Fibroblast of lung (primary cell): ENCODE measurements at regions not wholly inside any gene's neighbourhood (a gene's known extent, or its start where the extent isn't known, plus 50 kb on each side); places are given as distances from the start of the nearest gene placed in this dataset.

Experiments
- DNase-seq, 2 donors: peaks; one replicate each; pipeline versions ENCODE4 v3.0.0 to v3.0.0-alpha.2; 2010; ENCODE audit warnings: low read depth in 2 of 2
- H2AFZ ChIP-seq: 2 replicates; pipeline ENCODE4 v1.5.1; 2012; ENCODE audit warnings: low read length, control low read depth, inconsistent platforms
- H3K27ac ChIP-seq: 2 replicates; pipeline ENCODE4 v1.5.1; 2011; ENCODE audit warnings: low read length, control low read depth; ENCODE audit not compliant: insufficient read depth
- H3K27me3 ChIP-seq: 2 replicates; pipeline ENCODE4 v1.5.1; 2011; ENCODE audit warnings: mild to moderate bottlenecking, low read length; ENCODE audit not compliant: control insufficient read depth, insufficient read depth
- H3K36me3 ChIP-seq: 2 replicates; pipeline ENCODE4 v1.5.1; 2011; ENCODE audit warnings: low read length; ENCODE audit not compliant: control insufficient read depth, insufficient read depth
- H3K4me1 ChIP-seq: 2 replicates; pipeline ENCODE4 v1.5.1; 2011; ENCODE audit warnings: low read length; ENCODE audit not compliant: control insufficient read depth, insufficient read depth; ENCODE audit errors: extremely low read depth
- H3K4me2 ChIP-seq: 2 replicates; pipeline ENCODE4 v1.5.1; 2011; ENCODE audit warnings: low read length, control low read depth; ENCODE audit not compliant: insufficient read depth; ENCODE audit errors: extremely low read depth
- H3K4me3 ChIP-seq, 4 experiments: fragments of 200-600 bp in 1 of 4; sonication (generic) in 1 of 4; replicated peaks in 1 of 4; 2 replicates each; pipeline ENCODE4 v1.5.1; 2011 to 2016; ENCODE audit warnings: low read length in 4 of 4, low read depth in 3 of 4, mild to moderate bottlenecking in 3 of 4, control low read depth in 2 of 4, inconsistent platforms in 1 of 4, mixed read lengths in 1 of 4; ENCODE audit not compliant: insufficient read depth in 1 of 4; ENCODE audit errors: control extremely low read depth in 1 of 4
- H3K79me2 ChIP-seq: 2 replicates; pipeline ENCODE4 v1.5.1; 2012; ENCODE audit warnings: mild to moderate bottlenecking, low read length, inconsistent platforms; ENCODE audit not compliant: control insufficient read depth, insufficient read depth
- H3K9ac ChIP-seq: 2 replicates; pipeline ENCODE4 v1.5.1; 2011; ENCODE audit warnings: mild to moderate bottlenecking, low read length, control low read depth; ENCODE audit not compliant: insufficient read depth
- H3K9me3 ChIP-seq: 2 replicates; pipeline ENCODE4 v1.5.1; 2012; ENCODE audit warnings: low read depth, low read length; ENCODE audit not compliant: control insufficient read depth, insufficient read depth
- H4K20me1 ChIP-seq: 2 replicates; pipeline ENCODE4 v1.5.1; 2011; ENCODE audit warnings: low read length; ENCODE audit not compliant: control insufficient read depth, insufficient read depth; ENCODE audit errors: extremely low read depth
- CTCF ChIP-seq, 2 donors: IDR thresholded peaks in 1 of 2; conservative IDR thresholded peaks in 1 of 2; 1 replicate in 1 of 2; 2 replicates in 1 of 2; pipeline ENCODE4 v1.5.1; 2011 to 2012; ENCODE audit warnings: low read length in 2 of 2, control low read depth in 1 of 2, inconsistent platforms in 1 of 2, low read depth in 1 of 2, mild to moderate bottlenecking in 1 of 2
- EZH2 ChIP-seq: IDR thresholded peaks from 2 replicates; pipeline ENCODE4 v1.5.1; 2012; ENCODE audit warnings: low read length, control low read depth, mild to moderate bottlenecking; ENCODE audit errors: missing control alignments

- Histone ChIP-seq H3K9ac (no peak overlapping the region), H3K4me3 (no peak overlapping the region), H3K79me2 (no peaks in the 10 kb centered on the region), H4K20me1 (no peaks in the 10 kb centered on the region), H3K27me3 (no peaks in the 10 kb centered on the region), H3K4me2 (no peak overlapping the region), H3K36me3 (no peaks in the 10 kb centered on the region), H3K4me1 (no peaks in the 10 kb centered on the region), H3K9me3 (no peaks in the 10 kb centered on the region), H3K27ac (no peak overlapping the region), H2AFZ (no peak overlapping the region)
- no peak for TF ChIP-seq CTCF (conservative IDR thresholded peaks at IDR 0.05 in 1 of 2, IDR thresholded peaks at IDR 0.05 in 1 of 2; ENCODE audit: low read depth in 1 of 2, low read length in 2 of 2)
- DNase-seq = no peak
These were observed 159.6 kb downstream of the HS3ST2 start for GRCh38 chr16:22973522-22973921.

GRCh38 chr16:22971346-22971924, 157.5 kb downstream of the HS3ST2 start:
- Histone ChIP-seq H2AFZ (no peak overlapping the region), H3K9me3 (no peaks in the 10 kb centered on the region), H3K27ac (no peak overlapping the region), H3K27me3 (no peaks in the 10 kb centered on the region), H3K4me3 (no peak overlapping the region), H3K4me2 (no peak overlapping the region), H3K36me3 (no peaks in the 10 kb centered on the region), H3K4me1 (no peaks in the 10 kb centered on the region), H3K79me2 (no peaks in the 10 kb centered on the region), H4K20me1 (no peaks in the 10 kb centered on the region), H3K9ac (no peak overlapping the region)
- no peak for TF ChIP-seq CTCF (conservative IDR thresholded peaks at IDR 0.05 in 1 of 2, IDR thresholded peaks at IDR 0.05 in 1 of 2; ENCODE audit: low read depth in 1 of 2, low read length in 2 of 2)
- TF ChIP-seq EZH2 = no peak
- no peak for DNase-seq

GRCh38 chr16:22970209-22970865, 156.4 kb downstream of the HS3ST2 start:
- no peak for DNase-seq
- Histone ChIP-seq H3K27me3 (no peaks in the 10 kb centered on the region), H3K36me3 (no peaks in the 10 kb centered on the region), H3K4me1 (no peaks in the 10 kb centered on the region), H3K9ac (no peak overlapping the region), H3K4me3 (no peak overlapping the region), H4K20me1 (no peaks in the 10 kb centered on the region), H3K4me2 (no peak overlapping the region), H3K9me3 (no peaks in the 10 kb centered on the region), H3K79me2 (no peaks in the 10 kb centered on the region), H2AFZ (no peak overlapping the region), H3K27ac (no peak overlapping the region)
- TF ChIP-seq EZH2 (no peak), CTCF (conservative IDR thresholded peaks at IDR 0.05 in 1 of 2, IDR thresholded peaks at IDR 0.05 in 1 of 2; ENCODE audit: low read depth in 1 of 2, low read length in 2 of 2) (no peak)
